ENCODE measurements at regions not wholly inside any gene's neighbourhood (a gene's known extent, or its start where the extent isn't known, plus 50 kb on each side); places are given as distances from the start of the nearest gene placed in this dataset.
"Not testable (repeated sequence)": the region's sequence is repeated elsewhere in the genome, so short reads cannot be mapped to it uniquely, and the experiment has no call there.

DNA sequence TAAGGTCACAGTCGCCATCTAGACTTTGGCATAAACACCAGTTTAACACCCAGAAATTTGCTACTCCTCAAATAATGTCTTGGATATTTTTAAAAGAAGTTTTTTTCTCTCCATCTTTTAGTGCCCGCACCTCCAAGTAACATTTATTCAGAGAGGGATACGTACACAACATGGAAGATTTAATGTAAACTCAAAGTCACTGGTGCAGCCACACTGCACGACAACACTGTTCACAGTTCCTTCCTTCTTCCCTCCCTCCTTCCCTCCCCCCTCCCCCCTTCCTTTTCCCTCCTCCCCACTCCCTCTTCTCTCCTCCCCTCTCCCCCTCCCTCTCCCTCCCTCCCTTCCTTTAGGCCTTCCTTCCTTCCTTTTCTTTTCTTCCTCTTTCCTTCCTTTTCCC is 56.5 kb downstream of the NPPC start:
- H3K36me3 Mint-ChIP-seq: no peaks in the 10 kb centered on the region

DNA sequence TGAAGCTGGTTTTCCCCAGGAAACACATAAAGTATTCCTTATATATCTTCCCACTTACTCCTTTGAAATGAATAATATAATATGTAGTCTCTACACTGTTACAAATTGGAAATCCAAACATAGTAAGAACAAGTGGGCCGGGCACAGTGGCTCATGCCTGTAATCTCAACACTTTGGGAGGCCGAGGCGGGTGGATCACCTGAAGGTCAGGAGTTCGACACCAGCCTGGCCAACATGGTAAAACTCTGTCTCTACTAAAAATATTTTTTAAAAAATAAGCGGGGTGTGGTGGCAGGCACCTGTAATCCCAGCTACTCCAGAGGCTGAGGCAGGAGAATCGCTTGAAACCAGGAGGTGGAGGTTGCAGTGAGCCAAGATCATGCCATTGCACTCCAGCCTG is 57.2 kb downstream of the NPPC start:
- not testable (repeated sequence) for H3K27ac Mint-ChIP-seq; H3K9me3 Mint-ChIP-seq; H3K36me3 Mint-ChIP-seq; DNase-seq; H3K4me1 Mint-ChIP-seq; H3K27me3 Mint-ChIP-seq (ENCODE audit: low read depth in 3 of 3); H3K4me3 Mint-ChIP-seq

More for the DNA sequence above, 56.5 kb downstream of the NPPC start:
- H3K27me3 Mint-ChIP-seq (ENCODE audit: low read depth in 3 of 3): peaks cover 3 to 7% (median 3%) of the 10 kb centered on the region in 3 donors
- peaks cover 0 to 5% (median 0%) of the 10 kb centered on the region in 6 donors for H3K9me3 Mint-ChIP-seq
- no peaks in the 10 kb centered on the region for H3K4me1 Mint-ChIP-seq
- peak overlapping the region in 1 of 6 donors; percentile 56 for H3K27ac Mint-ChIP-seq
- no peak for DNase-seq
- no peak overlapping the region for H3K4me3 Mint-ChIP-seq

- Mint-ChIP-seq H3K27ac (no peak overlapping the region), H3K27me3 (ENCODE audit: low read depth in 3 of 3) (peaks cover 3% of the 10 kb centered on the region in 3 donors), H3K4me1 (no peaks in the 10 kb centered on the region), H3K36me3 (no peaks in the 10 kb centered on the region), H3K4me3 (no peak overlapping the region), H3K9me3 (peaks cover 0 to 8% (median 0%) of the 10 kb centered on the region in 6 donors)
- no peak for DNase-seq
These were observed 59.7 kb downstream of the NPPC start for GRCh38 chr2:231866450-231866849.

DNA sequence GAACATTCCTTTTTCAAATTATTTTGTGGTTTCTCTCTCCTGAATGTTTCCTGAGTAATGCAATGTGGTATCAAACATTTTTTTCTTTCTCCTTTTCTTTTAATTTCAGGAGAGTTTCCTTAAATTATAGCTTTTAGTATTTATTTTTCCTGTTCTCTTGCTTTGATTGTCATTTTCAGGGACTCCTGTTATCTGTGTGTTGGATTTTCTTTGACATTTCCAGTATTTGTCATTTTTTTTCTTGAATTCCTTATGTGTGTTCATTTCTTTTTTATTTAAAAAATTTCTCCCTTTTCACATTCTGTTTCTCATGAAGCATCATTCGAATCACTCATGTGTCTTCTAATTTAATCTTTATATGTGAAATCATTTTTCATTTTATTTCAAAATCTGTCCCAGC is 61.0 kb downstream of the NPPC start:
- Mint-ChIP-seq H3K4me3 (no peak overlapping the region), H3K4me1 (no peaks in the 10 kb centered on the region), H3K36me3 (no peaks in the 10 kb centered on the region), H3K27me3 (ENCODE audit: low read depth in 3 of 3) (peaks cover 0 to 5% (median 3%) of the 10 kb centered on the region in 3 donors), H3K9me3 (peaks cover 0 to 8% (median 0%) of the 10 kb centered on the region in 6 donors), H3K27ac (no peak overlapping the region)
- no peak for DNase-seq

DNA sequence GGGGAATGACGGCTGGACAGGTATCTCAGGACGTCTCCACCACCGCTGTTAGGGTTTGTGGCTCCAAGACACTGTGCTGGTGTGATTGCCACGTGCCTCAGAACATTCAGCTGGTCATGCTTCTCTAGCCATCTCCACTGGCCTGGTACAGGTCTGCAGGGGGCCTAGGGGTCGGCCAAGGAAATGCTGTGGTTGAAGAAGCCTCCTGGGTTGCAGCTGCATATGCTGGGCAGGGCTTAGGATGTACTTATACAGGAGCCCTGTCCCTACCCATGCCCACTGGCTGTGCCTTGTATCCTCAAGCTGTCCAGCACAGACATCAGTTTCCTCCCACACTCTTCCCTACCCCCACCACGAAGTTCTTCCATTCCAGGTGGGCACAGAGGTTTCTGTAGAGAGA is 64.1 kb downstream of the NPPC start:
- no peaks in the 10 kb centered on the region for H3K36me3 Mint-ChIP-seq
- DNase-seq: no peak
- no peaks in the 10 kb centered on the region for H3K4me1 Mint-ChIP-seq
- H3K4me3 Mint-ChIP-seq: no peak overlapping the region
- H3K27me3 Mint-ChIP-seq (ENCODE audit: low read depth in 3 of 3): peaks cover 0 to 6% (median 3%) of the 10 kb centered on the region in 3 donors
- peaks cover 0 to 8% (median 0%) of the 10 kb centered on the region in 6 donors for H3K9me3 Mint-ChIP-seq
- H3K27ac Mint-ChIP-seq: no peak overlapping the region

- no peak overlapping the region for H3K4me3 Mint-ChIP-seq
- no peak for DNase-seq
- H3K36me3 Mint-ChIP-seq: no peaks in the 10 kb centered on the region
- peaks cover 0 to 5% (median 3%) of the 10 kb centered on the region in 3 donors for H3K27me3 Mint-ChIP-seq (ENCODE audit: low read depth in 3 of 3)
- H3K4me1 Mint-ChIP-seq: no peaks in the 10 kb centered on the region
- peaks cover 0 to 8% (median 0%) of the 10 kb centered on the region in 6 donors for H3K9me3 Mint-ChIP-seq
- no peak overlapping the region for H3K27ac Mint-ChIP-seq
These were observed 64.8 kb downstream of the NPPC start for GRCh38 chr2:231861288-231861931.
